HG03135 (cell line): ENCODE measurements at regions not wholly inside any gene's neighbourhood (a gene's known extent, or its start where the extent isn't known, plus 50 kb on each side); places are given as distances from the start of the nearest gene placed in this dataset.

ENCODE experiments used
- ATAC-seq: cut with Tn5 transposase; IDR thresholded peaks from one replicate; pipeline ENCODE4 v1.9.1; 2021; ENCODE audit warnings: mild to moderate bottlenecking, moderate library complexity; ENCODE audit not compliant: unreplicated experiment

GRCh38 chr22:48204296-48204695, 1441.8 kb downstream of the TBC1D22A start:
- no peak for ATAC-seq

- no peak for ATAC-seq
Measured at GRCh38 chr22:48199667-48200066, 1437.2 kb downstream of the TBC1D22A start.

GRCh38 chr22:48198489-48199459, 1436.3 kb downstream of the TBC1D22A start:
- no peak for ATAC-seq

DNA sequence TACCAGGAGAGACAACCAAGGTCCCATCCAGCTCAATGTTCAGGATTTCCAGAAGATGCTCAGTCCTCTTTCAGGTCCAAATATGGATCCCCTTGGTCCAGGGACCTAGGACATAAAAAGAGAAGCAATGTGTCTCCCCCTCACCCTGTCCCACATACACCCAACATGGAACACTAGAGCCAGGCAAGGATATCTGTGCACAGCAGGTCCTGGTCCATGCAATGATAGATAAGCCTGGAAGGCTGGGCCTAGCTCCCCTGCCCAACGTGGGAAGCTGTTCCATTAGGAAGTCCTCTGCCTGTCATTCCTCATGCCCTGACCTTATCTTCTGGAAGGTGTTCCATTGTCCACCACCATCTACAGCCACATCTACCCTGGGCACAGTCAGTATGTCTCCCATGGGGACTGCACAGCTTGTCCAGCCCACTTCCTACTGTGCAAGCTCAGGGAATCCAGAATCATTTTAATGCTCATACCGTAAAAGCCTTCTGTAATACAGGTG, 1434.8 kb downstream of the TBC1D22A start:
- ATAC-seq: no peak

- no peak for ATAC-seq
Measured at GRCh38 chr22:48192920-48193319, 1430.5 kb downstream of the TBC1D22A start.

GRCh38 chr22:48192071-48192470, 1429.6 kb downstream of the TBC1D22A start:
- ATAC-seq: no peak

GRCh38 chr22:48188231-48188721, 1425.8 kb downstream of the TBC1D22A start:
- ATAC-seq: no peak

DNA sequence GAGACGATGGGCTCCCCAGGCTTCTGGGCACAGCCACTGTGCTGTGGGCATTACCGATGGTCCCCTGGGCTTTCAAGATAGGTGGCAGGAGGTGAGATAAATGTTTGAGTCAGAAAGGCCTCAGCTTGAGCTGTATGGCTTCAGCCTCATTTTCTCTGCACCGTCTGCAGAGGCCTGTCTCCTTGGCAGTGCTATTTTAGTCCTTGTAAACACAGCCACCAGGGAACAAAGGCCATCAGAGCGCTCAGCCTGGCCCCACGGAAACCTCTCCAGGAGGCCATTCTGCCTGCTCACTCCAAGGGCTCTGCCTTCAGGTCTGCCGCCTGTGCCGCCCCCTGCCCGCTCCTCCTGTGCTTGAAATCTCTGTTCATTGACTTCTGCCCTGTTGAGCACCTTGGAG, 1424.9 kb downstream of the TBC1D22A start:
- ATAC-seq: no peak

DNA sequence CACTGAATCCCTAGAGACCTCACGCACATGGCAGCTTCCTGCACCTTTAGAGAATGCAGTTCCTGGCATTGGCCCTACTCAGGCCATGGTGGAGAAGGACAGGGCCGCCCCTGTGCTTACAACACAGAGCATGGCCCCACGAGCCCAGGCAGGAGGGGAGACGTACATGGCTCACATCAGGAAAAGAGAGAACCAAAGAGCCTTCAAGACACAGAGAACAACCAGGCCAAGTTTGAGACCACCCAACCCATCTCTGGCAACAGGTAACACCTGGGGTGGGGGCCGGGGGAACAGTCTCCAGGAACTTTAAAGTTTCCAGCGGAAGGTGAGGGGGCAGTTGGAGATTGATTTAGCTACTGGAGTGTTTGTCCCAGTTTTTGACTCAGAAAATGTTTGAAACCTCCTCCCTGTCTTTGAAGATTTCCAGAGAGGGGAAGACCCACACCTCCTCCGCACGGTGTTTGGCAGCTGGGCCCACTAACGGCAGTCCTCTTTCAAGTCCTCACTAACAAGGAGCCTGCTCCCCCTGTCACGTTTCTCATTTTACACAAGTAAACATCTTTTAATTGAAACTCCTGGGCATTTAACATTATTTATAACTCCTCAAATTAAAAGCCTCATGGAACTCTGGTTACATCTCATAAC, 1423.8 kb downstream of the TBC1D22A start:
- ATAC-seq: no peak

GRCh38 chr22:48185071-48186055, 1422.9 kb downstream of the TBC1D22A start:
- no peak for ATAC-seq

GRCh38 chr22:48182846-48183805, 1420.7 kb downstream of the TBC1D22A start:
- ATAC-seq: no peak

DNA sequence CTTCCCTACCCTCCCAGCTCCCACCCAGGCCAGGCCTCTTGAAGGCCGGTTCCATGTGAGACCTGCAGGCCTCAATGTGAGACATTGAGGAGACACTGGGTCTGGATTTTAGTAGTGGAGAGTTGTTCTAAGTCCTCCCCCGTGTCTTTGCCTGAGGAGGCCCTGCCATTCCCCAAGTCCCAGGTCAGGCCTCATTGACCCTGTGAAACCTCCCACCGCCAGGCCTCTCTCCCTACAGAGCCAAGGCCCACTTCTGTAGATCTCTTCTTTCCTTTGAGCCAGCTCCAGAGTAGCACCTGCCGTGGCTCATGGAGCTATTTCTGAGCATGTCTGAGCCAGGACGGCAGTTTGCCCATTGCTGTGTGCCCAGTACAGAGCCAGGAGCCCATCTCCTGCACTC, 1419.6 kb downstream of the TBC1D22A start:
- ATAC-seq: no peak

- no peak for ATAC-seq
Measured at GRCh38 chr22:48181263-48181955, 1419.0 kb downstream of the TBC1D22A start.

DNA sequence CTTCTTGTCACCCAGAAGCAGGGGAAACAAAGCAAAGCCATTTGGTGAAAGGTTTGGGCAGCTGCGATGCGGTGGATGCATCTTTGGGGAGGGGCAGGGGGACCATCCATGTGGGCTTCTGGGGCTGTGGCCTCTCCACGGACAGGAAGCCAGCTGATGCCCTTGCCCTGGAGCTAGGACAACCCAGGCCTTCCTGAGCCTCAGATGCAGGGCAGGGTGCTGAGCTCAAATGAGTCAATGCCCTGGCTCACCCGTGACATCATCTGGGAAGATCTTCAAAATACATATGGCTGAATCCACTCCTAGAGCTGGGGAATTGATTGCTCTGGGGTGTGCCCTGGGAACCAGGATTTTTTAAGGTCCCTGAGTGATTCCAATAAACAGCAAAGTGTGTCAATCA, 1418.2 kb downstream of the TBC1D22A start:
- ATAC-seq: no peak

- no peak for ATAC-seq
Measured at GRCh38 chr22:48179571-48180546, 1417.4 kb downstream of the TBC1D22A start.

- no peak for ATAC-seq
Measured at GRCh38 chr22:48178536-48178935, 1416.1 kb downstream of the TBC1D22A start.

DNA sequence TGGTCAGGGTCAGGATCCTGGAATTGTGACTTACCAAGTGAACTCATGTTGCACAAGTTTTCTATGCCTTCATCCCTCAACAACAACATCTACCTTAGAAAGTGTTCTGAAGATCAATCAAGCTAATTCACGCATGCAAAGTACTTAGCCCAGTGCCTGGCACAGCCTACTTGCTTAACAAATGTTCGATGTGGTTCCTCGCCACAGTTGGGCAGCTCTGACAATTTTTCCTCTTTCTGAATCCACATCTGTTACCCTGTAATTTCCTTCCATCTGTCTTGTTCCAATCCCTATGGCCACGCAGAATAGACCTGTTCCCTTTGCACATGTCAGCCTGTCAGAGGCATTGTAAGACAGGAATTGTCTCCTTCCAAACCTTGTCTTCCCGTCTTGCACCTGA, 1415.2 kb downstream of the TBC1D22A start:
- ATAC-seq: no peak

DNA sequence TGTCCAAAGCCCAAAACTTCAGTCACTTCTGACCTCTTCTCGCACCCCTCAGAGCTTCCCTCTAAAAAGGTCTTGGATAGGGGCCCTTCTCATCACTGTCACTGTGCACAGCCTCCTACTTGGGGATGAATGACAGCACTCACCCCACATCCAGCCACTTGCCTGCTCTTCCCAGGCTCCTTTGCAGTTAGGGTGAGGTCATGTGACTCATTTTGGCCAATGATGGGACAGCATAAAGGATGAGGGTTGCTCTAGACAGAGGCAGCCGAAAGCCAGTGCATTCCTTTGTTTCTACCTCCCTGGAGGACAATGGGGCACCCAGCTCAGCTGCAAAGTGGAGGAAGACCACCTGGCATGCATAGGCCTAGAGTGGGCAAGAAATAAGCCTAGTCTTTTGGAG, 1413.3 kb downstream of the TBC1D22A start:
- no peak for ATAC-seq
